HG02938 (cell line): ENCODE measurements at regions not wholly inside any gene's neighbourhood (a gene's known extent, or its start where the extent isn't known, plus 50 kb on each side); places are given as distances from the start of the nearest gene placed in this dataset.

Source experiments
- ATAC-seq: cut with Tn5 transposase; IDR thresholded peaks from one replicate; pipeline ENCODE4 v1.9.1; 2021; ENCODE audit warnings: mild to moderate bottlenecking, moderate library complexity; ENCODE audit not compliant: unreplicated experiment

DNA sequence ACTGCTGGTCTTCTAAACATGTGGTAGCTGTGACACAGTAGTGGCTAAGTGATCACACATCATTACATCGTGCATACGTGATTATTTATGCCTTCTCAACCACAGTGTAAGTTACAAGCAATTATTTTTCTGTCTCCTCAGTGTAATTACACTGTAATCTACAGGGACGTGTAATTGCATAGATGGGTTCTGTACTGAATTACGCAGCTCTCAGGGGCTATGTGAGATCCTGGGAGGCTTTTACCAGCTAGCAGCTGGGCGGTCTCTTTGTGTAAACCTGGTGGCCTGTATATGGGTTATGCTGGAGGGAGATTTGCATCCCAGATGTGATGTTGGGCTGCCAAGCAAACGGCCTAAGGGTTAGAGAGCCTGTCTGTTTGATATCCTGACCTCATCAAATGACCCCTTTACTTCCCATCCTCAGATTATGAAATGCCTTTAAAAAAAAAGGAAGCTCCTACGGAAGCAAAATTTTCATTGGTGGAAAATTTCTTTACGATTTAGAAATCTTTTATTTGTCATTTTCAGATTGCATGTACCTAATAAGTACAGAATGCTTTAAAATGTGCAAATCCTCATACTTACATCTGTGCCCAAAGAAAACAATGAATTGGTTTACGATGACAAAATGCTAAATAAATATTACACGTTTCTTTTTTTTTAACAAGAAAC is 402.8 kb upstream of the JAG1 start:
- ATAC-seq = no peak

GRCh38 chr20:11077226-11077625 is 403.4 kb upstream of the JAG1 start:
- ATAC-seq = no peak

GRCh38 chr20:11080010-11080409 is 406.2 kb upstream of the JAG1 start:
- ATAC-seq = no peak

DNA sequence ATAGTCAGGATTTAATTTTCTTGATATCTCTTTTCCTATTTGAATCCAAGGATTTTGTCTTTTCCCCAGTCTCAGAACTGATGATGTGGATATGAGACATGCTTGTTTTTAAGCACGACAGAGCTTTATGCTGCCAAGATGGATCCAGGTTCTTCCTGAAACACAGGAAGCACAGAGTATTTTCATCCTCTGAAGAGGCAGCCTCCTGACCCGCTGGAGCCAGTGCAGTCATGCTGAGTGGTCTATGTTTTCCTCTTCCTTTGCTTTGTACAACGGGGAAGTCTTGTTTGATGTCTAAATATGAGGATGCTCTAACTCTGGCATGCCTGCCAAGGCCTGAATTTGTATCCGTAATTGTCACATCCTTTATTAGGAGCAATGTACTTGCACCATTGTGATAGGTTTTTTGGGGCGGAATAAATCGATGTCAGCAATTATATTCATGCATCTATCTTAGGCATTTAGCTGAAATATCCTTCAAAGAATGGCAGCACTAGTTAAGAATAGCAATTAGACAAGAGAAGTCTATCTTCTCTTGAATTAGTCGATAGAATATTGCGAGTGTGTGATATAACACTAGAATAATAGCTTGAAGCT is 407.1 kb upstream of the JAG1 start:
- ATAC-seq = no peak

- no peak for ATAC-seq
Observed at GRCh38 chr20:11083841-11084240, 410.0 kb upstream of the JAG1 start.

DNA sequence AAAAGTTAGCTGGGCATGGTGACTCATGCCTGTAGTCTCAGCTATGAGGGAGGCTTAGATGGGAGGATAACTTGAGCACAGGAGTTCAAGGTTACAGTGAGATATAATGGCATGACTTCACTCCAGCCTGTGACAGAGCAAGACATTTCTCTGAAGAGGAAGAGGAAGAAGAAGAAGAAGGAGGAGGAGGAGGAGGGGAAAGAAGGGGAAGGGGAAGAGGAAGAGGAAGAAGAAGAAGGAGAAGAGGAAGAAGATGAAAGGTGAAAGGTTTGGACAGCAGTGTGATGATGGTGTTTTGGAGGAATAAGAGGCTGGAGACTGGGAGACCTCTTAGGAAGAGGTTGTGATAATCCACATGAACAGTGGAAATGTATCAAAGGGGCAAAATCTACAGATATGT is 410.7 kb upstream of the JAG1 start:
- ATAC-seq = no peak

GRCh38 chr20:11086970-11087369 is 413.2 kb upstream of the JAG1 start:
- ATAC-seq = no peak

DNA sequence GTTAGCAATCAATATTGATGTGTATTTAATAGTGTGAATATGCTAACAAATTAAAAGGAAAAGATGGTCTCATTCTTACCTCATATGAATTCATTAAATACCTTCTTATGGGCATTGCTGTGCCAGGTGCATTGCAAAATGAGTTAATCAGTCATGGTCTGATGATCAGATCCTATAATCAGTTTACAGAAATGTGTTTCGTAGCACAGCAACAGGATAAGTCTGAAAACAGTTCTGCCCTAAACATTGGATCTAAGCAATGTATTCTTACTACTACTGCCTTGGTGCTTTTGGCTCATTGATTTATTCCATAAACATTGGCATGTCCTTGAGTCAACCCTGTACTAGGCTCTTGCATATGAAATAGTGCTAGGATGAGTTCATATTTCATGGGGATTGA is 417.0 kb upstream of the JAG1 start:
- ATAC-seq = no peak

DNA sequence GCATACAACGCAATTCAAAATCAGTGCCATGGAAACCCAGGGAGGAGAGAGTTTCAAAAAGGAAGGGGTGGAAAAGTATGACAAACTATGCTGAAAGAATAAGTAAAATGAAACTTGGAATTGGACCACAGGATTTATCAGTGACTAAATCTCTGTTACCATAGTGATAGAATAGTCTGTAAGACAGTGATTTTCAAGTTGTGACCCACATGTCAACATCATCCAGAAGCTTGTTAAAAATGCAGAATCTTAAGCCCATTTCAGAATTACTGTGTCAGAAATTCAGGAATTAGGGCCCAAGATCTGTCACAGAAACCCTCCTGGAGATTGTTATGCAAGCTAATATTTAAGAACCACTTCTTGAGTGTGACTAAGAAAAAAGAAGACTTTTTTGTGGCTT is 417.7 kb upstream of the JAG1 start:
- no peak for ATAC-seq

GRCh38 chr20:11092151-11092550 is 418.4 kb upstream of the JAG1 start:
- no peak for ATAC-seq

DNA sequence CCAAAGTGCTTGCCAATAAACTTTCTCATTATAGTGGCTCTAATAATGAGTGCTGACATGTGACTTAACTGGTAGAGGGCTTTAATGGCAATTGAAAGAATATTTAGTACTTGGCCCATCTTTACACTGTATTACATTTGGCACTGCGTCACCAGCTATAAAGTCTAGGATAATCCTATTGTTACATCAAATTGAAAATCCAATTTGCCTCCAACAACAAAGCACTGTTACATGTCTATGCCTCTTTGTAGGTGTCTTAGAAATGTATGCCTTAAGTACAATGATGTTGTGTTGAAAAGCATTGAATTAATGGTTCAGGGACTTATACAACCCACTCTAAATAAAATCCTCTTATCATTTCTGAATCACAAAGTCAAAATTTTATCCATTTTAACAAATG is 420.4 kb upstream of the JAG1 start:
- no peak for ATAC-seq

GRCh38 chr20:11094711-11095110 is 420.9 kb upstream of the JAG1 start:
- no peak for ATAC-seq

DNA sequence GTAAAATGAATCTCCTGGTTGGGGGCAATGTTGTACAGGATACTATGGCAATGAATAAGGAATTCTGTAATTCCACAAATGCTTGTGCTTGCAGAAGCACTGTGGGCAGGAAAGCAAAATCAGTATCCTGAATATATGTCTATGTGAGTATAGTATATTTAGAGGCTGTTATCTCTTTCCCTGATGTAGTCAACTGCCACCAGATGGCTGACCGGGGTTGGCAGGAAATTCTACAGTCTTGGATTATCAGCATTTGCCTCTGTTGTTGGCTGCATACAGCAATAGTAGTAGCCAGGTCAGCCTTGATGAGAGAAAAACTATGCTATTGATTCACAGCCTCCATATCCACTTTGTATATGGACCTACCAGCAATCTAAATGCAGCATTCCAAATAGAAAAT is 425.1 kb upstream of the JAG1 start:
- ATAC-seq = no peak

- ATAC-seq = no peak
Observed at GRCh38 chr20:11101243-11101642, 427.4 kb upstream of the JAG1 start.

- ATAC-seq = no peak
Observed at GRCh38 chr20:11101696-11102095, 427.9 kb upstream of the JAG1 start.

DNA sequence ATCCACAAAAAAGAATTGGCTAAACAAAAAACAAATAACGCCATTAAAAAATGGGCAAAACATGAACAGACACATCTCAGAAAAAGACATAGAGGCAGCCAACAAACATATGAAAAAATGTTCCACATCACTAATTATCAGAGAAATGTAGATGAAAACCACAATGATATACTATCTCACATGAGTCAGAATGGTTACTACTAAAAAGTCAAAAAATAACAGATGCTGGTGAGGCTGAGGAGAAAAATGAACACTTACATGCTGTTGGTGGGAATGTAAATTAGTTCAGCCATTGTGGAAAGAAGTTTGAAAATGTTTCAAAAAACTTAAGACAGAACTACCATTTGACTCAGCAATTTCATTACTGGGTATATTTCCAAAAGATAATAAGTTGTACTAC is 430.1 kb upstream of the JAG1 start:
- no peak for ATAC-seq

GRCh38 chr20:11108102-11108810 is 434.5 kb upstream of the JAG1 start:
- no peak for ATAC-seq

DNA sequence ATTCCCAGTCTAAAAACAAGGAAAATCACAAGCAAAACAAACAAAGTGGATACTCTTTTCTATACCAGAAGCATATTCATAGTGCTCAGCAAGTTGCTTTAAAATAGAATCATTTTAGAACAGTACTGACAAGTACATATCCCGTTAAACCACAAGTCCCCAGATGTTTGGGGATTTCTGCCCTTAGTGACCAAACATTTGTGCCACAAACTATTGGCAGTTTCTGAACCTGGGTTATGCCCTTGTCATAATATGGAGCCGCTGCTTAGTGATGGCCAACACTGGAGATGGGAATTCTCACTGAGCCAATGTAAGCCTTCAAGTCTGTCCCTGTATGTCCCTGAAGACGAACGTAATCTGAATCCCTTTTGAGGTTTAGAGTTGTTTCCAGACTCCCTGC is 436.7 kb upstream of the JAG1 start:
- no peak for ATAC-seq

- ATAC-seq = no peak
Observed at GRCh38 chr20:11111191-11111590, 437.4 kb upstream of the JAG1 start.

- no peak for ATAC-seq
Observed at GRCh38 chr20:11112832-11113231, 439.0 kb upstream of the JAG1 start.

DNA sequence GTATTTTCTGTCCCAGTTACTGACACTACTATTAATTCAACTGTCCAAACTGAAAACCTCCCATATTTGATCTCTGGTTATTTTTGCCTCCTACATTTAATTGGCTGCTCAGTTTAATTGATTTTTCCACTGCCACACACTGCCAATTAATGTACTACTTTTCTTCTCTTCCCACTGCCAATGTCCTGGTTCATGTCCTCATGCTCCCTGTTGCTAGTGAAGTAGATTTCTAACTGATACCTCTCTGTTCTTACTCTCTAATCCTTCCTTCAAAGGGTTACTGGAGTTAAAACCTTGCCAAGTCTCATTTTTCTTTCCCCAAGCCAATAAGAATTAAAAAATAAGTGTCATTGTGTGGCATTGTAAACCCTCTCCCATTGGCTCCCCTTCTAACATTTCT is 440.6 kb upstream of the JAG1 start:
- no peak for ATAC-seq

- ATAC-seq = no peak
Observed at GRCh38 chr20:11117808-11118528, 444.2 kb upstream of the JAG1 start.
